Ishikawa (cell line): ENCODE measurements at regions not wholly inside any gene's neighbourhood (a gene's known extent, or its start where the extent isn't known, plus 50 kb on each side); places are given as distances from the start of the nearest gene placed in this dataset.

ENCODE experiments used
- CREB1 ChIP-seq: IDR thresholded peaks from 2 replicates; pipeline ENCODE4 v1.6.1; 2012; ENCODE audit warnings: low read depth
- EP300 ChIP-seq: IDR thresholded peaks from 2 replicates; pipeline ENCODE4 v1.6.1; 2012; ENCODE audit warnings: borderline replicate concordance
- TAF1 ChIP-seq: IDR thresholded peaks from 2 replicates; pipeline ENCODE4 v1.6.1; 2012; ENCODE audit warnings: low read depth, mild to moderate bottlenecking
- USF1 ChIP-seq: IDR thresholded peaks from 2 replicates; pipeline ENCODE4 v1.6.1; 2012
- ZBTB7A ChIP-seq: IDR thresholded peaks from 2 replicates; pipeline ENCODE4 v1.6.1; 2012; ENCODE audit warnings: low read depth
- TF ChIP-seq, protein P1 (sequence below): IDR thresholded peaks from 2 replicates; pipeline ENCODE4 v1.6.1; 2012

DNA sequence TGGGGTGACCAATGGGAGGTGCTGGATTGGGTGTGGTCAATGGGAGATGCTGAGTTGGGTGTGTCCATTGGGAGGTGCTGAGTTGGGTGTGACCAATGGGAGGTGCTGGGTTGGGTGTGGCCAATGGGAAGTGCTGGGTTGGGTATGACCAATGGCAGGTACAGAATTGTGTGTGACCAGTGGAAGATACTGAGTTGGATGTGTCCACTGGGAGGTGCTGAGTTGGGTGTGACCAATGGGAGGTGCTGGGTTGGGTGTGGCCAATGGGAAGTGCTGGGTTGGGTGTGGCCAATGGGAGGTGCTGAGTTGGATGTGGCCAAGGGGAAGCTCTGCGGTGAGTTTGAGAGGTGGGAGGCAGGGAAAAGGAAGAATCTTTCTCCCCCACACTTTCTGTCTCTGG, 250.0 kb upstream of the PROK2 start:
- TF ChIP-seq TAF1 (no peak), ZBTB7A (no peak), EP300 (no peak), CREB1 (no peak), USF1 (no peak)
- TF ChIP-seq, protein P1, sequence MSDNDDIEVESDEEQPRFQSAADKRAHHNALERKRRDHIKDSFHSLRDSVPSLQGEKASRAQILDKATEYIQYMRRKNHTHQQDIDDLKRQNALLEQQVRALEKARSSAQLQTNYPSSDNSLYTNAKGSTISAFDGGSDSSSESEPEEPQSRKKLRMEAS, result no peak
